ELF-1 (cell line): ENCODE measurements at regions not wholly inside any gene's neighbourhood (a gene's known extent, or its start where the extent isn't known, plus 50 kb on each side); places are given as distances from the start of the nearest gene placed in this dataset.

Source experiments
- DNase-seq: peaks from one replicate; pipeline ENCODE4 v3.0.0-alpha.2; 2016; ENCODE audit warnings: low read depth, low spot score

- DNase-seq: no peak
Measured at GRCh38 chr1:55512466-55512865, 297.3 kb upstream of the USP24 start.

DNA sequence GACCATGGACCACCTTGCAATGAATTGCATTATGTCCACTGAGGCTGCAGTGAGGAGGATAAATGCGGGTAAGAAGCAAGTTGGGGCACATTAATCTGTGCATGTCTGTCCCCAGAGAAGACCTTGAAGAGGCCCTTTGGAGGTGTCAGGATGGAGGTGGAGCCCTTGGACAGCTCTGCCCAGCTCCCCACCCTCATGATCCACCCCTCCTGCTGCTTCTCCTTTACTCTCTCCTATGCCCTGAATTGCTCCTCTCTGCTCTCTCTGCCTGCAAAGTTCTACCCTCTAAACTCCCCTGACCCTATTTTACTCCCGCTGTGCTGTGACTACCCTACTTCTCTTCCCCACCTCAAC, 292.4 kb upstream of the USP24 start:
- DNase-seq: no peak

DNA sequence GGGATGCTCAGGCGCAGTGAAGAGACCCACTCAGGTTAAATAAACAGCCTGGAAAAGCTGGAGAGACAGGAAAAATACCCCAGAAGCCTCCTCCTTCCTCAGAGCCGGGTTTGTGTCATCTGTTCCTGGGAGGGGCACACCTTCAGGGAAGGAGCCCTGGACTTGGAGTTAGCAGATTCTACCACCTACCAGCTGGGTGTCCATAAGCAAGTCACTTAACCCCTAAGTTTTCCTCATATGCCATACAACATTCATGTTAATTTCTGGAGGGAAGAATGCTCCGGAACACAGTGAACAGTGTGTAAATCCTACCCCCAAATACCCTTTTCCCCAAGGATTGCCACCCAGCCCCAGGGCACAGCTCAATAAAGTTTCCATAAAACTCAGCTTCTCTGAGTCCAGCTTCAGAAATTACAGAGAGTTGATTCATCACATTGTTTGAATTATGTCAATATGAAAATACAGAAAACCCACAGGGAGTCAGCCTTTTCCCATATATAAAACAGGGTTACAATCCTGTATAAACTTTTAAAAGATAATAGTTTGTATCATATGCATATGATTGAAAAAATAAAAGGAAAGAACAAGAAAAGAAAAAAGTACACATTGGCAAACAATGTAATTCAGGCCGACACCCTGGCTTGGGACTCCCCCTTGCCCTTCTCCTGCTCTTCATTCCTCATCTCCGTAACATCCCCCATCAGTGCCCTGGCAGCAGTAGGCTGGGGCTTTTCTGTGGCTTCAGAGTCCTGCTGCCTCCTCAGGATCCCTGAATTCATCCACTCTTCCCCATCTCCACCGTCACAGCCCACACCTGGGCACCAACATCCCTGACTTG, 291.8 kb upstream of the USP24 start:
- no peak for DNase-seq

DNA sequence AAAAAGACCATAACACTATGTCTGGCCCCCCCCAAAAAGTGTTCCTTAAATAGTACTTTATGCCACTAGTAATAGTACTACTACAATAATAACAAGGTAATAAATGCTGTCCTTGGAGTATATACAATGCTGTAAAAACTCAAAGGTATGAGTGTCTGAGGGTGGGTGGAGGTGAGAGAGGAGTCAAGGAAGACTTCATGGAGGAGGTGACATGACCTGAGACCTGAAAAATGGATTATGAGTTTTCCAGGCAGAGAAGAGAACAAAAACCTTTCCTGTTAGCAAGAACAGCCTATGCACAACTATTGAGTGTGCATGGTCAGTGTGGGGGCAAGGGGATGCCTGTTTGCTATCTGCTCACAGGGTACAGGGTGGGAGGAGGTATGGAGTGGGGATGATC, 290.2 kb upstream of the USP24 start:
- DNase-seq: no peak

DNA sequence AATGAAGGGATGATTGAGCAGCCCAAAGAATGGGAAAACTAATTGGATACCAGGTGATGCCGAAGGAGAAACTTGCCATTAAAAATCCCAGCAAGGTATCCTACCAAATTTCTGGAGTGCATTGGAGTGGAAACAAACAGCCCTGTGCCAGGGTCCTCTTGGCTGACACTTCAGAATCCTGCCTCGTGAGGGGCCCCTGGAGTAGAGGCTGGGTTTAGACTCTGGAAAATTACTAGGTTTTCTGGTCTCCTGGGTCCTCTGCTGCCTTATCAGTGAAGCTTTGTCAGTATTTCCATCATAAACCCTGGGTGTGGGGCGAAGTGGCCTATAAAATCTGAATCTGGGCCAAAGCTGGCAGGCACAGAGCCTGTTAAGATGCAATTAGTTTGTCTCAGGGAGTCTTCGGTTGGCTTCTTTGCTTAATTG, 289.2 kb upstream of the USP24 start:
- no peak for DNase-seq

GRCh38 chr1:55503663-55504305, 288.6 kb upstream of the USP24 start:
- DNase-seq: no peak

GRCh38 chr1:55500601-55501000, 285.4 kb upstream of the USP24 start:
- no peak for DNase-seq

GRCh38 chr1:55490547-55490946, 275.4 kb upstream of the USP24 start:
- DNase-seq: no peak

DNA sequence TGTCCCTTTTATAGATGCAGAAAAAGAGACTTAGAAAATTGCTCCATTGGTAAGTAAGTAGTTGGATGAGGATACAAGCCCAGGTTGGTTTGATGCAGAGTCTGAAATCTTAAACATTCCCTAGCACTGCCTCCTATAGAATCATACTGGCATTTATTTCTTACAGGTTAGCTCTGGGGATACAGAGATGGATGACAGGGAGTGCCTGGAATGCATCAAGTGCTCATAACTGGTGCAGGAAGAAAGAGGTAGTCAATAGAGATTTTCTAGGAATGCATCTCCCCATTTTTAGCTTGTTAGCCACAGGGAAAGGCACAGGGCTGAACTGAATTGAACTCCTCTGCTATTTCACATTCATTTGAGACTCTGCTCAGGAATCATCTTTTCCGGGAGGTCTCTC, 269.0 kb upstream of the USP24 start:
- no peak for DNase-seq

- DNase-seq: peak; percentile 5
Measured at GRCh38 chr1:55483523-55483922, 268.4 kb upstream of the USP24 start.

GRCh38 chr1:55481634-55482033, 266.5 kb upstream of the USP24 start:
- DNase-seq: no peak

DNA sequence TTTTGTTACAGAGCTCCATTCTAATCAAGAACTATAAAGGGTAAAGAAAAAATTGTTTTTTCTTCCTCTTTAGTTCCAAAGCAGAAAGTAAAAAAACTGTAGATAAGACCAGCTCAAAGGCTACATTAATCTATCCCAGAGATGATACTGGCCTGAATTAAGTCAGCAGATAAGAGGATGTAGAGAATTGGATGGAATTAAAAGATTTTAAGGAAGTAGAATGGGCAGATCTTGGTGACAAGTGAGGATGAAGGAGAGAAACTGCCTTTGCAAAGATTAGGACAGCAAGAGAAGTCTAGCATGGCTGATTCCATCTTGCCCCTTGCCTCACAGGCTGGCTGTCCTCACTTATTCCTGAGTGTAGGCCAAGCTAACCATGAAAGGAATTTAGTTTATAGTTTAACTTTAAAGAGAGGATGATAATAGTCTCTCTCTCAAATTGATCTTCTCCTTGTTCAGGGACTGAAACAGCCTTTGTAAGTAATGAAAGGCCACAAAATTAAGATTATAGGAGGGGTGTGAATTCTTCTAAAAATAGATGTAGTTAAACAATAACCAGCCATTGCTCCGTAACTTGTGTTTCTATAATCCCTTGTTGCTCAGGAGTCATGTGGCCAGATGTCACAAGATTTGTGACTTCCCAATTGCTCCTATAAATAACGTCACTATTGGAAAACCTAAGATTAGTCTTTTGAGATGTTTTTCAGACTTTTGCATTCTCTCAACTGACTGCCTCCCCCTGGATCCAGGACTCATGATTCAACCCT, 265.0 kb upstream of the USP24 start:
- no peak for DNase-seq

- no peak for DNase-seq
Measured at GRCh38 chr1:55478742-55479141, 263.6 kb upstream of the USP24 start.

- DNase-seq: no peak
Measured at GRCh38 chr1:55477953-55478352, 262.8 kb upstream of the USP24 start.

GRCh38 chr1:55476445-55477015, 261.4 kb upstream of the USP24 start:
- no peak for DNase-seq

- DNase-seq: no peak
Measured at GRCh38 chr1:55474168-55474786, 259.1 kb upstream of the USP24 start.

DNA sequence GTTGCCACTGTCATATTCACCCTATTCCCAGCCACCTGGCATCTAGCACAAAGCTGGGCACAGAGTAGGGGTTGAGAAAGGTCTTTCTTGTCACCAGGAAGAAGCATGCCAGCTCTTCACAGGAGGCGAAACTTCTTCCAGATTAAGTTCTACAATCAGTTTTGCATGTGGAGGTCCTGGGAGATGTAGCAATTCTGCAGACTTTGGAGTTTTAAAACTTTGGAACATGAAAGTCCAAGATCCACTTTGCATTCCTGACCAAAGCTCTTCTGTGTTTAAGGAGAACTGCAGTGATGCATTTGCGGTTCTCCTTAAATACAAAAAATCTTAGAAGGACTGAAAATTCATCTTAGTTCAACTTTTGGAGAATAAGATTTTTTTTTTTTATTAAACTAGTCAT, 258.5 kb upstream of the USP24 start:
- no peak for DNase-seq

GRCh38 chr1:55472784-55473183, 257.6 kb upstream of the USP24 start:
- no peak for DNase-seq

DNA sequence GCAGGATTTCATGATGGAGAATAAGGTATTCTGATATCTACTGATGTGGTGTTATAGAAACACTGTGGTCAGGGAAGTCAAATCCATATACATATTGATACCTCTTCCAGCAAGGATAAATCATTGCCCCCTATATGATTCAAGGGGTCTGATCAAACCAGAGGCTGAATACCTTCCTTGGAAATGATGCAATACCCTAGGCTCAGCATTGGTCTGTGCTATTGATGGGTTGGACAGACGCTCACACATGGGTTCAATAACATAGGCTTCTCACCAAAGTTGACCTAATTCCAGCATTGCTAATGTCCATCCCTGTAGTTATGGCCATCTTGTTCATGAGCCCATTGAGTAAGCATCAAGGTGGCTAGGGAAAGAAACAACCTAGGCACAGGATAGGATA, 257.0 kb upstream of the USP24 start:
- no peak for DNase-seq

DNA sequence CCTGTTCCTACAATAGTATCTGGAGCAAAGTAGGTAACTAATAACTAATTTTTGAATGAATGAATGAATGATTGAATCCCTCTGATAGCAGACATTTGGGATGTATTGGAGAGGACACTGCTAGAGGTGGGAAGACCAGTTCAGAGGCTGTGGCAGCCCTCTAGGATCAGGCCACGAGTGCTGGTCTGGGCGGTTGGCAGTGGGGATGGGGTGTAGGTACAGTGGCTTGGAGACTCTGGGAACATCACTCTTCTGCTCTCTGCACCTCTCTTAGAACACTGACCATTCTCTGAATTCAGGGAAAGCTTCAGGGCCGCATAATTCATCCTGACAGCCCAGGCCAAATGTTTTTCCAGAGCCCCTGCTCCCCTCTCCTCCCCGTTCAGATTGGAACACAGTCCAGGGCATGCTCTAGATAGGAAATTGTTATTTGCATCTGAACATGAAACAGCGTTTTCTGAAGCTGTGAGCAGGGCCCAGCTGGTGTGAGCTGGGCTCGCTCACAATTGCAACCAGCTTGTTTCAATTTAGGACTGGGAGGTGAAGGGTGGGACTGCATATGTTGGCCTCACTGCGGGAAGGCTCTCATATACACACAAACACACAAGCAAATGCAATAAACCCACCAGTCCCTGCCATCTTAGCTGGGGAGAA, 253.1 kb upstream of the USP24 start:
- no peak for DNase-seq

DNA sequence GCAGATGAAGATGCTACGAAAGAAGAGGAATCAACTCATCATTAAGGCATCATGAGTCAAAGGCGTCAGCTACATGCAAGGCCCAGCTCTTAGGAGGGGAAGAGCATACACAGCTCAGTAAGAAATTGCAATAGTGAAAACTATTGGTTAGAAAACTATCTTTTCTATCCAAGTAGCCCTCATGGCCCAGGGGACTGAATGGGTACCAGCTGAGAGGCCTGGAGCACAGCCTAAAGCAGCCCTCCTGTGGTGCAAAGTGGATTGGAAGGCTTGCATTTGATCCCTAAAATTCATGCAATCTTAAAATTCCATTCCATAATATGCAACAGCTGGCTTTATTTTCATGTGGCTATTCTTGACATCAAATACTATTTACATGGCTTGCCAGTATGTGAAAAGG, 251.8 kb upstream of the USP24 start:
- no peak for DNase-seq
